Pancreas (tissue), 10 donors: ENCODE measurements at regions not wholly inside any gene's neighbourhood (a gene's known extent, or its start where the extent isn't known, plus 50 kb on each side); places are given as distances from the start of the nearest gene placed in this dataset.

Experiments used
- ATAC-seq, 4 donors: fragments of 200-7000 bp; cut with Tn5 transposase; one replicate each; pipeline versions ENCODE4 v1.8.0 to v1.9.1; 2020; ENCODE audit warnings: mild to moderate bottlenecking in 4 of 4, moderate library complexity in 4 of 4
- DNase-seq, 6 donors: peaks; one replicate each; pipeline ENCODE4 v3.0.0-alpha.2; 2020
- FAIRE-seq: peaks from 2 replicates; lab custom pipeline; 2012; peaks lifted over from hg19 to GRCh38; lab: Jason Lieb, UNC
- H3K27ac ChIP-seq, 4 donors: fragments of 200-600 bp; sonication (generic); 1 replicate in 3 of 4; 2 replicates in 1 of 4; pipeline versions ENCODE4 v1.5.0 to v1.8.0; 2020
- H3K27me3 ChIP-seq, 4 donors: fragments of 200-600 bp; one replicate each; pipeline ENCODE4 v1.8.0; 2021
- H3K36me3 ChIP-seq, 3 donors: fragments of 200-600 bp; sonication (generic) in 1 of 3; one replicate each; pipeline versions ENCODE4 v1.5.0 to v1.8.0; 2020 to 2021
- H3K4me1 ChIP-seq, 3 donors: fragments of 200-600 bp; one replicate each; pipeline ENCODE4 v1.8.0; 2021
- H3K4me3 ChIP-seq, 4 donors: fragments of 200-600 bp; sonication (generic) in 2 of 4; one replicate each; pipeline versions ENCODE4 v1.5.0 to v1.8.0; 2020 to 2021
- H3K9me3 ChIP-seq, 4 donors: fragments of 200-600 bp; one replicate each; pipeline ENCODE4 v1.8.0; 2021
- WGBS, 2 donors: extraction: QIAGEN DNeasy Blood & Tissue Kit; methylation state at CpG; one replicate each; pipeline ENCODE4 v1.1.7; 2013; 5-methylcytosine and 5-hydroxymethylcytosine counted together
- intact Hi-C, 3 donors: fragments of 100-400 bp; cut with DNase I; formaldehyde crosslinking; loops; one replicate each; pipeline versions ENCODE4 v1.11.1 to v1.14.2; 2022
- TF ChIP-seq, protein P1 (sequence below), 4 donors: fragments of 200-600 bp; sonication (generic) in 3 of 4; IDR thresholded peaks; one replicate each; pipeline versions ENCODE4 v1.5.0 to v1.8.0; 2021; ENCODE audit warnings: antibody characterized with exemption in 4 of 4
- donor health status: healthy with polysubstance abuse.
- donor health status: DM: no; HTN: no; CAD: no; lungs with moderate emphysema.
- donor health status: DM: no; HTN: no; CAD: no.
- donor health status: control.
- donor health status: control.
- donor health status: Bipolar disorder and iron deficiency.
- donor health status: DM: yes; HTN: yes; CAD: no.
- donor health status: DM: no; HTN: no; CAD: no.
- donor health status: DM: no; HTN: no; CAD: no.
- donor health status: DM: yes; HTN: yes; CAD: no.

DNA sequence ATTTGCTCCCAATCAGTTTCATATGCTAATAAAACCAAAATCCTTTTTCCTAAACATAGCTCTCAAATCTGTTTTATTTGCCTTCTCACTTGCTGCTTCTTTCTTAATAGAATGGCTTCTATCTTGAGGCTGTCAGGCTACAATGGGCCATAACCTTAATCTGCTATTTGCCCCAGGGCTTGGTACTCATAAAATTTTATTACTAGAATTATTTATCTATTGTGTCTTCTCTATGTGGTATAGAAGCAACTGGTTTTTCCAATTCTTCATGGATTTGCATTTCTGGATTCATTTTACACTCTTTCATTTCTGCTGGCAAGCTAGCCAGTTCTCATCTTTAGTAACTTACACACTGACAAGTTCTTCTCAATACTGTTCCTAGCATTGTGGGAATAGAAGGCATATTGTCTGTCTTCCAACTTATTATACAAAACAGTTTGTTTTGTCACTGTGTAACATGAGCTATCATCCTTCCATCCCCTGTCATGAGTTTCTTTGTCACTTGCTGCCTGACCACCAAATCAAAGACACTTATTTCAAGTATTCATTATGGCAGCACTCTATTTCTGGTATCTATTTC lies 96.6 kb upstream of the KCNIP4 start:
- Histone ChIP-seq H3K4me1 (no peaks in the 10 kb centered on the region), H3K9me3 (no peaks in the 10 kb centered on the region), H3K27ac (no peak overlapping the region), H3K4me3 (no peak overlapping the region), H3K36me3 (no peaks in the 10 kb centered on the region), H3K27me3 (no peaks in the 10 kb centered on the region)
- TF ChIP-seq, protein P1, sequence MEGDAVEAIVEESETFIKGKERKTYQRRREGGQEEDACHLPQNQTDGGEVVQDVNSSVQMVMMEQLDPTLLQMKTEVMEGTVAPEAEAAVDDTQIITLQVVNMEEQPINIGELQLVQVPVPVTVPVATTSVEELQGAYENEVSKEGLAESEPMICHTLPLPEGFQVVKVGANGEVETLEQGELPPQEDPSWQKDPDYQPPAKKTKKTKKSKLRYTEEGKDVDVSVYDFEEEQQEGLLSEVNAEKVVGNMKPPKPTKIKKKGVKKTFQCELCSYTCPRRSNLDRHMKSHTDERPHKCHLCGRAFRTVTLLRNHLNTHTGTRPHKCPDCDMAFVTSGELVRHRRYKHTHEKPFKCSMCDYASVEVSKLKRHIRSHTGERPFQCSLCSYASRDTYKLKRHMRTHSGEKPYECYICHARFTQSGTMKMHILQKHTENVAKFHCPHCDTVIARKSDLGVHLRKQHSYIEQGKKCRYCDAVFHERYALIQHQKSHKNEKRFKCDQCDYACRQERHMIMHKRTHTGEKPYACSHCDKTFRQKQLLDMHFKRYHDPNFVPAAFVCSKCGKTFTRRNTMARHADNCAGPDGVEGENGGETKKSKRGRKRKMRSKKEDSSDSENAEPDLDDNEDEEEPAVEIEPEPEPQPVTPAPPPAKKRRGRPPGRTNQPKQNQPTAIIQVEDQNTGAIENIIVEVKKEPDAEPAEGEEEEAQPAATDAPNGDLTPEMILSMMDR (IDR thresholded peaks at IDR 0.05), result no peak
- ATAC-seq, result no peak
- no peak for DNase-seq
- no peak for FAIRE-seq
- intact Hi-C loops, result no loop called here

DNA sequence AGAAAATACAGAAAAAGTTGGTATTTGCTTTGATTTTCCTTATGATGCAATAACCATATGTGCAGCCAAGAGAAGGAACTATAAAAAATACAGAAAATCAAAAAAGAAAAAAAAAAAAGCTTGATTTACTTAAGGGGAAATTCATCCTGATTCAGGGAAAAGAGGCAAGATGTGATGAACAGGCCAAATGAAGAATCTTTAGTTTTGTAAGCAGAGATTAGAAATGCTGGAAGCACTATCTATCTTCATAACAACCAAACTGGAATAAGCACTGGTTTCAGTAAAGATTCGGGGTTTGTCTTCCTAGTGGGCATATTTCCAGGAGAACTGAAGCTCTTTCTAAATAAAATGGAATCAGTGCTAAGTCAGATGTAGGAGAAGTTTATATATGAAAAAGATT lies 82.9 kb upstream of the KCNIP4 start:
- no peak for DNase-seq
- H3K27ac ChIP-seq, result no peak overlapping the region
- TF ChIP-seq, protein P1 (IDR thresholded peaks at IDR 0.05), result no peak
- no peak for ATAC-seq
- no peaks in the 10 kb centered on the region for H3K4me1 ChIP-seq
- 33 to 45% methylated on average over 1 of the region's 1 CpG for WGBS, 2 donors
- no peaks in the 10 kb centered on the region for H3K36me3 ChIP-seq
- H3K27me3 ChIP-seq, result no peaks in the 10 kb centered on the region
- H3K4me3 ChIP-seq, result no peak overlapping the region
- intact Hi-C loops, result no loop called here
- H3K9me3 ChIP-seq, result no peaks in the 10 kb centered on the region
- FAIRE-seq, result no peak

DNA sequence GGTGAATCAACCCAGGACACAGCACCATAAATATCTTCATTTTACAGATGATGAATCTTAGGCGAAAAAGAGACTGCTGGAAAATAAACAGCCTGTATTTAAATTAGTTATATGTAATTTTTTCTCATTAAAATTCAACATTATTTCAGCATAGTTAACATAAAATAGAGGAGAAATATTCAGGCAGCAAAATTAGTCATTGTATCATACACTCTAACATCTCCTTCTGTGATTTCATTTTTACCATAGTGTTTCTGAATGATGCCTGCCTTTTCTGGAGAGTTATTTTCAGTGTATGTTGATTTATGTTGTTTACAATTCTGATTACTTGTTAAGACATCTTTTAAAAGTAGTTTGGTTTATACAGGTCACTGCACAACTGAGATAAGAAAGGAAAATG lies 82.3 kb upstream of the KCNIP4 start:
- DNase-seq (no peak), FAIRE-seq (no peak), ATAC-seq (no peak)
- TF ChIP-seq, protein P1 (IDR thresholded peaks at IDR 0.05), result no peak
- Histone ChIP-seq H3K36me3 (no peaks in the 10 kb centered on the region), H3K9me3 (no peaks in the 10 kb centered on the region), H3K27me3 (no peaks in the 10 kb centered on the region), H3K4me1 (no peaks in the 10 kb centered on the region), H3K27ac (no peak overlapping the region), H3K4me3 (no peak overlapping the region)
- 43 to 49% methylated on average over 1 of the region's 1 CpG for WGBS, 2 donors
- intact Hi-C loops, result no loop called here

DNA sequence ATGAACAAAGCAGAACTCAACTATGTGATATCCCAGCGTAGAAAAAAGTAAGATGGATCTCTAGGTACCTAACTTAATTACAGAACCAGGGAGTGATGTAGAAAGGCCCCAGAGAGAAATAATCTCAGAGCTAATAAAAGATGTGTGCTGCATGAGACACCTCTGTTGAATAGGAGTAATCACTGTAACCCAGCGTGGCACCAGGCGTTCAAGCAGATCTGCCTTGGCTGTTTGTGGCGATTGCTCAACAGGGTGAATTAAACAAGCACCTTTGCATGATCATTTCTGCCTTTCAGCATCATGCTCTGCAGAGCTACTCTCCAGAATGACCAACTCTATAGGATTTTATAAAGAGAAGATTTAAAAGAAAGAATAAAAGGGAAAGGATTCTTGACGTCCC lies 81.7 kb upstream of the KCNIP4 start:
- no peak overlapping the region for H3K4me3 ChIP-seq
- 44 to 66% methylated on average over 5 of the region's 5 CpGs for WGBS, 2 donors
- intact Hi-C loops, result no loop called here
- no peaks in the 10 kb centered on the region for H3K9me3 ChIP-seq
- no peaks in the 10 kb centered on the region for H3K36me3 ChIP-seq
- ATAC-seq (no peak), DNase-seq (no peak), FAIRE-seq (no peak)
- TF ChIP-seq, protein P1 (IDR thresholded peaks at IDR 0.05), result no peak
- H3K27me3 ChIP-seq, result no peaks in the 10 kb centered on the region
- H3K4me1 ChIP-seq, result no peaks in the 10 kb centered on the region
- H3K27ac ChIP-seq, result no peak overlapping the region

DNA sequence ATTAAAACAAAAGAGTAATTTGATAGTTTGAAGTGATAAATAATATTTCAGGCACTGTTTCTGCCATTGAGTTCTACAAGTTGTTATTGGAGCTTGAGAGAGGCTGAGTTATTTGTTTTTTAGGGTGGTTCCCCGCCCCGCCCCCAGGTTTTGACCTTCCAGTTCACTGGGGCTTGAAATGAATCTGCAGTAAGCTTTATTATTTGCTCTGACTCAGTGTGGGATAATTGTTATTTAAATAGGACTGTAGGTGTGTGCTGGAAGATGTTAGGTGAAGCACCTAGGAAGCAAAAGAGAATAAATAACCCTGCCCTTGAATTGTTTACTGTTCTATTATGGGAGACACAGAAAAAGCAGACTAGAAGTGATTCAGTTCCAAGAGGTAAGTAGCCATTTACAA lies 81.2 kb upstream of the KCNIP4 start:
- Histone ChIP-seq H3K36me3 (no peaks in the 10 kb centered on the region), H3K4me3 (no peak overlapping the region), H3K27me3 (no peaks in the 10 kb centered on the region), H3K27ac (no peak overlapping the region), H3K4me1 (no peaks in the 10 kb centered on the region), H3K9me3 (no peaks in the 10 kb centered on the region)
- 79% methylated on average over 2 of the region's 2 CpGs for WGBS, 2 donors
- ATAC-seq, result no peak
- DNase-seq, result no peak
- TF ChIP-seq, protein P1 (IDR thresholded peaks at IDR 0.05), result no peak
- FAIRE-seq, result no peak
- intact Hi-C loops, result no loop called here
